Ishikawa (cell line): ENCODE measurements at regions not wholly inside any gene's neighbourhood (a gene's known extent, or its start where the extent isn't known, plus 50 kb on each side); places are given as distances from the start of the nearest gene placed in this dataset.

Source experiments
- CEBPB ChIP-seq: IDR thresholded peaks from 2 replicates; pipeline ENCODE4 v1.6.1; 2012
- CREB1 ChIP-seq: IDR thresholded peaks from 2 replicates; pipeline ENCODE4 v1.6.1; 2012; ENCODE audit warnings: low read depth
- EGR1 ChIP-seq: IDR thresholded peaks from 2 replicates; pipeline ENCODE4 v1.6.1; 2012
- EP300 ChIP-seq: IDR thresholded peaks from 2 replicates; pipeline ENCODE4 v1.6.1; 2012; ENCODE audit warnings: borderline replicate concordance
- FOXM1 ChIP-seq: IDR thresholded peaks from 2 replicates; pipeline ENCODE4 v1.6.1; 2012; ENCODE audit warnings: low read depth, borderline replicate concordance
- NFIC ChIP-seq: IDR thresholded peaks from 2 replicates; pipeline ENCODE4 v1.6.1; 2012
- RAD21 ChIP-seq: IDR thresholded peaks from 2 replicates; pipeline ENCODE4 v1.6.1; 2012; ENCODE audit warnings: low read depth
- TAF1 ChIP-seq: IDR thresholded peaks from 2 replicates; pipeline ENCODE4 v1.6.1; 2012; ENCODE audit warnings: low read depth, mild to moderate bottlenecking
- TCF12 ChIP-seq: IDR thresholded peaks from 2 replicates; pipeline ENCODE4 v1.6.1; 2012; ENCODE audit warnings: low read depth
- TEAD4 ChIP-seq: IDR thresholded peaks from 2 replicates; pipeline ENCODE4 v1.6.1; 2012
- YY1 ChIP-seq: IDR thresholded peaks from 2 replicates; pipeline ENCODE4 v1.6.1; 2012; ENCODE audit warnings: low read depth
- ZBTB7A ChIP-seq: IDR thresholded peaks from 2 replicates; pipeline ENCODE4 v1.6.1; 2012; ENCODE audit warnings: low read depth
- TF ChIP-seq, protein P1 (sequence below): IDR thresholded peaks from 2 replicates; pipeline ENCODE4 v1.6.1; 2012
- TF ChIP-seq, protein P2 (sequence below): IDR thresholded peaks from 2 replicates; pipeline ENCODE4 v1.6.1; 2012; ENCODE audit warnings: low read depth, mild to moderate bottlenecking
- TF ChIP-seq, protein P3 (sequence below): IDR thresholded peaks from 2 replicates; pipeline ENCODE4 v1.6.1; 2012

DNA sequence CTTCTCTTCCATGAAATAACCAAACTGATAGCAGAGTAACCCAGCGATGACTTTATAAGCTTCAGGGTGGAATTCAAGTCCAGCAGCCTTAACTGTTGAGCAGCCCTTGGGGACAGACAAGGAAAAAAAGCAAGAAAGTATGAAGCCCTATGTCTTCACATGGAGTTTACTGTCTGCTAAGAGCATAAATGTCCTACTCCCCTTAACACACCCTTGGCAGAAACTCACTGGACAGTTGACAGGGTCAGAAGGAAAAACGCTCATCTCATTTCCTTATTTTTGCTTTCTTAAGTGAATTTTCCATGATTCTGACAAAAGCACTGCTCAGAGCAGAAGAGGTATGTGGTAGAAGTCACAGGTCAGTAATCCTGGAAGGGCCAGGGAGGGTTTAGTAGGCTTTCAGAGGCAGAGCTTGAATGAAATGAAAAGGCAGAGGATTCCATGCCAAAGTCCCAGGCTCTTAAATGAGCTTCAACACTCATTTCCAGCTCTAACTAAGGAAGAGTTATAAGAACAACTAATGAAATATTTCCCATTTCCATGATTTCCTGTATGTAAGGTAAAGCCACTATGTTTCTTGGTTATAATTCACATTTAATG, 683.3 kb upstream of the KLHL29 start:
- TF ChIP-seq CREB1, result no peak
- no peak for TF ChIP-seq NFIC
- no peak for TF ChIP-seq EP300
- TF ChIP-seq, protein P1, sequence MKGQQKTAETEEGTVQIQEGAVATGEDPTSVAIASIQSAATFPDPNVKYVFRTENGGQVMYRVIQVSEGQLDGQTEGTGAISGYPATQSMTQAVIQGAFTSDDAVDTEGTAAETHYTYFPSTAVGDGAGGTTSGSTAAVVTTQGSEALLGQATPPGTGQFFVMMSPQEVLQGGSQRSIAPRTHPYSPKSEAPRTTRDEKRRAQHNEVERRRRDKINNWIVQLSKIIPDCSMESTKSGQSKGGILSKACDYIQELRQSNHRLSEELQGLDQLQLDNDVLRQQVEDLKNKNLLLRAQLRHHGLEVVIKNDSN, result no peak
- TF ChIP-seq YY1, result no peak
- no peak for TF ChIP-seq ZBTB7A
- TF ChIP-seq TEAD4, result no peak
- TF ChIP-seq, protein P2, sequence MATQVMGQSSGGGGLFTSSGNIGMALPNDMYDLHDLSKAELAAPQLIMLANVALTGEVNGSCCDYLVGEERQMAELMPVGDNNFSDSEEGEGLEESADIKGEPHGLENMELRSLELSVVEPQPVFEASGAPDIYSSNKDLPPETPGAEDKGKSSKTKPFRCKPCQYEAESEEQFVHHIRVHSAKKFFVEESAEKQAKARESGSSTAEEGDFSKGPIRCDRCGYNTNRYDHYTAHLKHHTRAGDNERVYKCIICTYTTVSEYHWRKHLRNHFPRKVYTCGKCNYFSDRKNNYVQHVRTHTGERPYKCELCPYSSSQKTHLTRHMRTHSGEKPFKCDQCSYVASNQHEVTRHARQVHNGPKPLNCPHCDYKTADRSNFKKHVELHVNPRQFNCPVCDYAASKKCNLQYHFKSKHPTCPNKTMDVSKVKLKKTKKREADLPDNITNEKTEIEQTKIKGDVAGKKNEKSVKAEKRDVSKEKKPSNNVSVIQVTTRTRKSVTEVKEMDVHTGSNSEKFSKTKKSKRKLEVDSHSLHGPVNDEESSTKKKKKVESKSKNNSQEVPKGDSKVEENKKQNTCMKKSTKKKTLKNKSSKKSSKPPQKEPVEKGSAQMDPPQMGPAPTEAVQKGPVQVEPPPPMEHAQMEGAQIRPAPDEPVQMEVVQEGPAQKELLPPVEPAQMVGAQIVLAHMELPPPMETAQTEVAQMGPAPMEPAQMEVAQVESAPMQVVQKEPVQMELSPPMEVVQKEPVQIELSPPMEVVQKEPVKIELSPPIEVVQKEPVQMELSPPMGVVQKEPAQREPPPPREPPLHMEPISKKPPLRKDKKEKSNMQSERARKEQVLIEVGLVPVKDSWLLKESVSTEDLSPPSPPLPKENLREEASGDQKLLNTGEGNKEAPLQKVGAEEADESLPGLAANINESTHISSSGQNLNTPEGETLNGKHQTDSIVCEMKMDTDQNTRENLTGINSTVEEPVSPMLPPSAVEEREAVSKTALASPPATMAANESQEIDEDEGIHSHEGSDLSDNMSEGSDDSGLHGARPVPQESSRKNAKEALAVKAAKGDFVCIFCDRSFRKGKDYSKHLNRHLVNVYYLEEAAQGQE, result no peak
- TF ChIP-seq TCF12, result no peak
- TF ChIP-seq FOXM1, result no peak
- TF ChIP-seq CEBPB, result no peak
- TF ChIP-seq, protein P3, sequence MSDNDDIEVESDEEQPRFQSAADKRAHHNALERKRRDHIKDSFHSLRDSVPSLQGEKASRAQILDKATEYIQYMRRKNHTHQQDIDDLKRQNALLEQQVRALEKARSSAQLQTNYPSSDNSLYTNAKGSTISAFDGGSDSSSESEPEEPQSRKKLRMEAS, result no peak
- TF ChIP-seq EGR1, result no peak

DNA sequence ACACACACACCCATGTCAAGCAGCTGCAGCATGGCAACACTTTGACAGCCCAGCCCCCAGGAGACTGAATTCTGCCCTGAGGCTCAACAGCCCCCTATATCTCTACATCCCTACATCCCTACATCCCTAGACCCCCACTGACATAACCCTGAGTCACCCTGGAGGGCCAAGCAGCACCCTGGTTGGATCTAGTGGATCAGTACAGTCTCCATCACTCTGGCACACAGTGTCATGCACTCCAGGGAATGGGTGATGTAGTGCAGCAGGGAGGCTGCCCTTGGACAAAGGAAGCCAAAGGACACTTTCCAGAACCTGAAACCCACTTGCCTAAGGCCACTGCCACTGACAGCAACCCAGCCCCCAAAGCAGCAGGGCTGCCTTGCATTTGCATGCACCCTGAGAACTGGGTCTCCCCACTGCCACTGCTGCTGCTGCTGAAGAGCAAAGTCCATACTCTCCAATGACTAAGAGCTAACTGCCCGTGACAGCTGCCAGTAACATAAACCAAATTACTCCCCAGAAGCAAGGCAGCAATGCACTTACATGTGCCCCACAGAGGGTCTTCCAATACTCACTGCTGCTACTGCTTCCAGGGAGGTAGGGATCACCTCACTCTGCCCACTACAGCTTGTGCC, 681.6 kb upstream of the KLHL29 start:
- TF ChIP-seq CEBPB (no peak), ZBTB7A (no peak), RAD21 (no peak), NFIC (no peak), TEAD4 (no peak), YY1 (no peak), EGR1 (no peak), EP300 (no peak), CREB1 (no peak), FOXM1 (no peak), TCF12 (no peak), TAF1 (no peak)
- TF ChIP-seq, protein P2, result no peak
- TF ChIP-seq, protein P3, result no peak
- TF ChIP-seq, protein P1, result no peak

DNA sequence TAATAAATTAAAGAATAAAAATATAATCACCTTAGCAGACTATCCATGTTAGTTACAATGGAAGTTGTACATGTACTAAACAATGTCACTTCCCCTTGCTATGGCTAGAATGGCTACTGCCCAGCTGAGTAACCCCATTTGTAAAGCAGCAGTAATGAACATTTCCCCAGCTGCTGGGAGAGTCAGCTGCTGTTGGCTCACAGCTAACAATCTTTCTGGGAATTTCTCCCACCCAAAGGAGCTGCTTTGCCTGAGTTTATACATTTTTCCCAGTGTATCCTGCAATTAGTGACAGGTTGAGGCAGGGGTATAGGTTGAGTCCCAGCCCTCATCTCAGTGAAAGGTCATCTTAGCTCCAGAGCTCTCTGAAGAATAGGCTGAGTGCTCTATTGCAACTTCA, 665.6 kb upstream of the KLHL29 start:
- no peak for TF ChIP-seq CREB1
- TF ChIP-seq TAF1, result no peak
- TF ChIP-seq, protein P3, result no peak
- TF ChIP-seq FOXM1, result no peak
- TF ChIP-seq CEBPB, result no peak
- no peak for TF ChIP-seq TCF12
- TF ChIP-seq EP300, result no peak
- no peak for TF ChIP-seq EGR1
- TF ChIP-seq ZBTB7A, result no peak
- no peak for TF ChIP-seq RAD21

DNA sequence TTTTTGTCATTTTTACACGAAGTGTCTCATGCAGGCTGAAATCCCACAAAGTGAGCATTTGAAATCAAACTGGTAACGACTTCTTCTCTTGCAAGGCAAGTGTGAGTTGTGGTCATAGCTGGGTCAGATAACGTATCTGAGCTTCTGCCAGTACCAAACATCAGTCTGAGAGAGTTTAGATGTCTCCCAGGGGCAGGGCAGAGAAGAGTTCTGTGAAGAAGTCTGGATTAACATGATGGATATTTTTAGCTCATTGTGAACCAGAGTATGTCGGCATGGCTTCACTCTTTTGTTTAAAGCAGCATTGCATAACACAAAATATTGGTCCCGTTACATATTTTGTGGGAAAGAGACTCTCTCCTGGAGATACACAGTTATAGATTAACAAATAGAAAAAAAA, 655.5 kb upstream of the KLHL29 start:
- TF ChIP-seq RAD21 (no peak), TEAD4 (no peak), TAF1 (no peak), EP300 (no peak), NFIC (no peak), ZBTB7A (no peak), YY1 (no peak), TCF12 (no peak), EGR1 (no peak), FOXM1 (no peak), CEBPB (no peak), CREB1 (no peak)
- TF ChIP-seq, protein P3, result no peak
- TF ChIP-seq, protein P2, result no peak
- TF ChIP-seq, protein P1, result no peak
